HepG2 (cell line): ENCODE measurements at regions not wholly inside any gene's neighbourhood (a gene's known extent, or its start where the extent isn't known, plus 50 kb on each side); places are given as distances from the start of the nearest gene placed in this dataset.

ENCODE experiments used
- ATAC-seq: fragments of 200-7000 bp; cut with Tn5 transposase; 3 replicates; pipeline ENCODE4 v1.9.1; 2020; ENCODE audit warnings: mild to moderate bottlenecking, moderate library complexity
- BruUV-seq: library from RNA; stranded (reverse); fragments of 400-500 nt; replicated peaks from 2 replicates; lab custom pipeline; 2021; lab: Mats Ljungman, UMichigan
- CTCF ChIA-PET: fragments of 300-600 bp; formaldehyde crosslinking; extraction: SDS; loops from one replicate; lab custom pipeline; 2021; ENCODE audit warnings: low total read pairs, inconsistent platforms, low intra/inter-chr PET ratio; lab: Yijun Ruan, JAX
- POLR2A ChIA-PET: fragments of 350-600 bp; sonication (Branson Sonifier 250); formaldehyde crosslinking; loops from one replicate; lab custom pipeline; 2020; ENCODE audit warnings: antibody characterized with exemption, inconsistent platforms; lab: Yijun Ruan, JAX
- DNase-seq: peaks from one replicate; pipeline ENCODE4 v3.0.0-alpha.2; 2015; ENCODE audit warnings: low spot score
- FAIRE-seq: peaks from 3 replicates; lab custom pipeline; 2011; peaks lifted over from hg19 to GRCh38; lab: Jason Lieb, UNC
- H2AFZ ChIP-seq: one replicate; pipeline ENCODE4 v1.6.1; 2011; ENCODE audit warnings: low read length, inconsistent platforms
- H3K27ac ChIP-seq: fragments of 300-600 bp; 3 replicates; pipeline ENCODE4 v1.8.0; 2011; ENCODE audit warnings: mixed run types, mild to moderate bottlenecking, mixed read lengths, low read length, inconsistent platforms; ENCODE audit not compliant: insufficient read depth; ENCODE audit errors: extremely low read length
- H3K27me3 ChIP-seq, 2 experiments: fragments of 200-600 bp in 1 of 2; 2 replicates in 1 of 2; 3 replicates in 1 of 2; pipeline versions ENCODE4 v1.6.0 to v1.8.0; 2011; ENCODE audit warnings: low read length in 2 of 2, mild to moderate bottlenecking in 2 of 2, moderate library complexity in 2 of 2, inconsistent platforms in 1 of 2; ENCODE audit not compliant: insufficient read depth in 2 of 2, control insufficient read depth in 1 of 2
- H3K36me3 ChIP-seq, 2 experiments: fragments of 200-600 bp in 1 of 2; replicated peaks in 1 of 2; 2 replicates in 1 of 2; 3 replicates in 1 of 2; pipeline versions ENCODE4 v1.5.1 to v1.8.0; 2011; ENCODE audit warnings: low read length in 2 of 2, inconsistent platforms in 1 of 2; ENCODE audit not compliant: insufficient read depth in 2 of 2, control insufficient read depth in 1 of 2
- H3K4me1 ChIP-seq: 2 replicates; pipeline ENCODE4 v1.5.1; 2012; ENCODE audit warnings: low read length, inconsistent platforms; ENCODE audit not compliant: insufficient read depth
- H3K4me2 ChIP-seq: 2 replicates; pipeline ENCODE4 v1.6.0; 2011; ENCODE audit warnings: low read depth, low read length, inconsistent platforms
- H3K4me3 ChIP-seq, 3 experiments: fragments of 200-600 bp in 1 of 3; sonication (generic), shearing (Covaris generic) in 1 of 3; replicated peaks in 1 of 3; 2 replicates each; pipeline ENCODE4 v1.5.1; 2011 to 2016; ENCODE audit warnings: low read length in 3 of 3, inconsistent platforms in 2 of 3, low read depth in 2 of 3, mild to moderate bottlenecking in 2 of 3, control low read depth in 1 of 3, mixed read lengths in 1 of 3; ENCODE audit not compliant: insufficient read depth in 1 of 3
- H3K79me2 ChIP-seq: one replicate; pipeline ENCODE4 v1.6.1; 2011; ENCODE audit warnings: low read length, inconsistent platforms; ENCODE audit not compliant: insufficient read depth
- H3K9ac ChIP-seq: 2 replicates; pipeline ENCODE4 v1.6.0; 2011; ENCODE audit warnings: mild to moderate bottlenecking, low read depth, low read length, inconsistent platforms; ENCODE audit not compliant: insufficient read depth
- H3K9me3 ChIP-seq: 2 replicates; pipeline ENCODE4 v1.5.1; 2012; ENCODE audit warnings: mild to moderate bottlenecking, low read length
- H4K20me1 ChIP-seq: 2 replicates; pipeline ENCODE4 v1.6.0; 2011; ENCODE audit warnings: inconsistent platforms, mild to moderate bottlenecking, low read length, moderate library complexity; ENCODE audit not compliant: insufficient read depth
- HOXA9 ChIP-seq: sonication (generic); formaldehyde crosslinking; IDR thresholded peaks from 2 replicates; pipeline ENCODE4 v1.8.1; 2022; ENCODE audit warnings: missing genetic modification reagents, mild to moderate bottlenecking, moderate library complexity, borderline replicate concordance
- ZBTB38 ChIP-seq: sonication (generic); formaldehyde crosslinking; IDR thresholded peaks from 2 replicates; pipeline ENCODE4 v1.5.1; 2020; ENCODE audit warnings: mild to moderate bottlenecking, missing genetic modification reagents
- ZNF251 ChIP-seq: sonication (generic); formaldehyde crosslinking; IDR thresholded peaks from 2 replicates; pipeline ENCODE4 v1.9.0; 2021; ENCODE audit warnings: mild to moderate bottlenecking, missing genetic modification reagents
- ZNF607 ChIP-seq: sonication (generic); formaldehyde crosslinking; IDR thresholded peaks from 2 replicates; pipeline ENCODE4 v1.5.1; 2020; ENCODE audit warnings: missing genetic modification reagents, mild to moderate bottlenecking, borderline replicate concordance
- WGBS: methylation state at CpG from one replicate; pipeline ENCODE4 v1.1.6; 2017; ENCODE audit warnings: low lambda C conversion rate; 5-methylcytosine and 5-hydroxymethylcytosine counted together
- in situ Hi-C: cut with HindIII; loops from 2 replicates; pipeline ENCODE4 v1.10.0; 2017; ENCODE audit warnings: low pct_unique_long_range_greater_than_20kb; ENCODE audit not compliant: extremely low pct_ligation_motif_present
- intact Hi-C: fragments of 100-400 bp; cut with micrococcal nuclease; formaldehyde crosslinking; loops from one replicate; pipeline ENCODE4 v1.10.0; 2022; ENCODE audit not compliant: unreplicated experiment
- TF ChIP-seq, protein P1 (sequence below): sonication (generic); formaldehyde crosslinking; IDR thresholded peaks from 2 replicates; pipeline ENCODE4 v1.5.0; 2020; ENCODE audit warnings: mild to moderate bottlenecking, missing genetic modification reagents, borderline replicate concordance
- TF ChIP-seq, protein P2 (sequence below): sonication (generic); formaldehyde crosslinking; IDR thresholded peaks from 2 replicates; pipeline ENCODE4 v1.4.0; 2020; ENCODE audit warnings: missing genetic modification reagents
- TF ChIP-seq, protein P3 (sequence below): sonication (generic); formaldehyde crosslinking; conservative IDR thresholded peaks from 2 replicates; pipeline ENCODE4 v1.8.0; 2022; ENCODE audit warnings: missing genetic modification reagents
- TF ChIP-seq, protein P4 (sequence below): sonication (generic); formaldehyde crosslinking; IDR thresholded peaks from 2 replicates; pipeline ENCODE4 v1.8.0; 2022; ENCODE audit warnings: mild to moderate bottlenecking, missing genetic modification reagents, moderate library complexity

DNA sequence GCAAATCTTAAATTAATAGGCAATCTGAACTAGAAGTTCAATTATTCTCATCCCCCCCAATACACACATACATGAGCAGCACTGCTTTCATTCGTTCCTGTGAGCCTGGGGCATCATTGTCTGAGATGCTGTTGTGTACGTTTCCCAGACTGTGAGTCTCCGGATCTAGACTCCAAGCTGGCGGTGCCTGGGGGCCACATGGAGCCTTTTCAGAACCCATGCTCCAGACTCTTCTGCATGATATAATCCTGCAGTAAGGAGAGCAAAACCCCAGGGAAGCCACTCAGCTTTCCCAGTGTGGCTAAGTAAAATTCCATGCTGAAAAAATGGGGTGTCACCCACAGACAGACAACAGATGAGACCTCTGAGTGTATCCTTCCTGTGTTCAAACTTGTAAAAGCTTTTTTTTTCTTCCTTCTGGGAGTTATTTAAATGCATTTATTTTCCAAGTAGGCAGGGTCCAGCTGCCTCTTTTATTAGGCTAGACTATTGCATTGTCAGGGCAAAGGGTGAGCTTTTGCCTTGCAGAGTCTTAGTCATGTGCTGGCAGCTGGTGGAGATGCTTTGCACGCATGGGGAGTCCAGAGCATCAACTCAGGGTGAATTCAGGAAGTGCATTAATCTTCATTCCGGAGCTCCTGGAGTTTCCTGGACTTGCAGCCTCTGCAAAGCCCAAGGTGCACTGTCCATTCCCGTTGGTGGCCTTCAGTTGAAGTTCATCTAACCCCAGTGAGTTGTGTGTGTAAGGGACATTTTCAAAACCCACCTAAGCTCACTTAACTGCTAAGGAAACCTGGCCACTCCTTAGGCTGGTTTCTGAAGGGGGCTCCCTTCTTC, 185.7 kb upstream of the ADO start (continued):
- TF ChIP-seq, protein P1, sequence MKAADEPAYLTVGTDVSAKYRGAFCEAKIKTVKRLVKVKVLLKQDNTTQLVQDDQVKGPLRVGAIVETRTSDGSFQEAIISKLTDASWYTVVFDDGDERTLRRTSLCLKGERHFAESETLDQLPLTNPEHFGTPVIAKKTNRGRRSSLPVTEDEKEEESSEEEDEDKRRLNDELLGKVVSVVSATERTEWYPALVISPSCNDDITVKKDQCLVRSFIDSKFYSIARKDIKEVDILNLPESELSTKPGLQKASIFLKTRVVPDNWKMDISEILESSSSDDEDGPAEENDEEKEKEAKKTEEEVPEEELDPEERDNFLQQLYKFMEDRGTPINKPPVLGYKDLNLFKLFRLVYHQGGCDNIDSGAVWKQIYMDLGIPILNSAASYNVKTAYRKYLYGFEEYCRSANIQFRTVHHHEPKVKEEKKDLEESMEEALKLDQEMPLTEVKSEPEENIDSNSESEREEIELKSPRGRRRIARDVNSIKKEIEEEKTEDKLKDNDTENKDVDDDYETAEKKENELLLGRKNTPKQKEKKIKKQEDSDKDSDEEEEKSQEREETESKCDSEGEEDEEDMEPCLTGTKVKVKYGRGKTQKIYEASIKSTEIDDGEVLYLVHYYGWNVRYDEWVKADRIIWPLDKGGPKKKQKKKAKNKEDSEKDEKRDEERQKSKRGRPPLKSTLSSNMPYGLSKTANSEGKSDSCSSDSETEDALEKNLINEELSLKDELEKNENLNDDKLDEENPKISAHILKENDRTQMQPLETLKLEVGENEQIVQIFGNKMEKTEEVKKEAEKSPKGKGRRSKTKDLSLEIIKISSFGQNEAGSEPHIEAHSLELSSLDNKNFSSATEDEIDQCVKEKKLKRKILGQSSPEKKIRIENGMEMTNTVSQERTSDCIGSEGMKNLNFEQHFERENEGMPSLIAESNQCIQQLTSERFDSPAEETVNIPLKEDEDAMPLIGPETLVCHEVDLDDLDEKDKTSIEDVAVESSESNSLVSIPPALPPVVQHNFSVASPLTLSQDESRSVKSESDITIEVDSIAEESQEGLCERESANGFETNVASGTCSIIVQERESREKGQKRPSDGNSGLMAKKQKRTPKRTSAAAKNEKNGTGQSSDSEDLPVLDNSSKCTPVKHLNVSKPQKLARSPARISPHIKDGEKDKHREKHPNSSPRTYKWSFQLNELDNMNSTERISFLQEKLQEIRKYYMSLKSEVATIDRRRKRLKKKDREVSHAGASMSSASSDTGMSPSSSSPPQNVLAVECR = no peak
- no peak for TF ChIP-seq ZNF607 (CRISPR knock-in tag)
- TF ChIP-seq, protein P2, sequence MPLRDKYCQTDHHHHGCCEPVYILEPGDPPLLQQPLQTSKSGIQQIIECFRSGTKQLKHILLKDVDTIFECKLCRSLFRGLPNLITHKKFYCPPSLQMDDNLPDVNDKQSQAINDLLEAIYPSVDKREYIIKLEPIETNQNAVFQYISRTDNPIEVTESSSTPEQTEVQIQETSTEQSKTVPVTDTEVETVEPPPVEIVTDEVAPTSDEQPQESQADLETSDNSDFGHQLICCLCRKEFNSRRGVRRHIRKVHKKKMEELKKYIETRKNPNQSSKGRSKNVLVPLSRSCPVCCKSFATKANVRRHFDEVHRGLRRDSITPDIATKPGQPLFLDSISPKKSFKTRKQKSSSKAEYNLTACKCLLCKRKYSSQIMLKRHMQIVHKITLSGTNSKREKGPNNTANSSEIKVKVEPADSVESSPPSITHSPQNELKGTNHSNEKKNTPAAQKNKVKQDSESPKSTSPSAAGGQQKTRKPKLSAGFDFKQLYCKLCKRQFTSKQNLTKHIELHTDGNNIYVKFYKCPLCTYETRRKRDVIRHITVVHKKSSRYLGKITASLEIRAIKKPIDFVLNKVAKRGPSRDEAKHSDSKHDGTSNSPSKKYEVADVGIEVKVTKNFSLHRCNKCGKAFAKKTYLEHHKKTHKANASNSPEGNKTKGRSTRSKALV (CRISPR knock-in tag) = no peak

DNA sequence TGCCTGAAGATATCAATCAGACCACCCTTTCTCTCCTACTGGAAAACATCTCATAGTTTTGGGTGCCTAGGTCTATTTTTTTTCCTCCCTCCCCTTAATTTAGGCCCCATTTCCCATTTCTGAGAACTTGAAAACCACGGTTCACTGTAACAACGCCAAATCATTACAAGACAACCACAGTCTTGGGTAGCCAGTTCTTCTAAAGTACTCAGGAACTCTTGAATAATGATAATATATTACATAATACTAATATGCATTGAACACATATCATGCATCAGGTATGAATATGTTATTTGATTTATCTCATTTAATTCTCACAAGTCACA, 185.1 kb upstream of the ADO start:
- whole genome bisulfite sequencing = 0% methylated on average over 2 of the region's 2 CpGs

More for the DNA sequence above, 185.1 kb upstream of the ADO start:
- FAIRE-seq (no peak), DNase-seq (no peak), ATAC-seq (no peak)
- in situ Hi-C loops (no loop called here), intact Hi-C loops (no loop called here)
- no peak for TF ChIP-seq HOXA9 (CRISPR knock-in tag)
- no peak for TF ChIP-seq ZBTB38
- TF ChIP-seq, protein P3, sequence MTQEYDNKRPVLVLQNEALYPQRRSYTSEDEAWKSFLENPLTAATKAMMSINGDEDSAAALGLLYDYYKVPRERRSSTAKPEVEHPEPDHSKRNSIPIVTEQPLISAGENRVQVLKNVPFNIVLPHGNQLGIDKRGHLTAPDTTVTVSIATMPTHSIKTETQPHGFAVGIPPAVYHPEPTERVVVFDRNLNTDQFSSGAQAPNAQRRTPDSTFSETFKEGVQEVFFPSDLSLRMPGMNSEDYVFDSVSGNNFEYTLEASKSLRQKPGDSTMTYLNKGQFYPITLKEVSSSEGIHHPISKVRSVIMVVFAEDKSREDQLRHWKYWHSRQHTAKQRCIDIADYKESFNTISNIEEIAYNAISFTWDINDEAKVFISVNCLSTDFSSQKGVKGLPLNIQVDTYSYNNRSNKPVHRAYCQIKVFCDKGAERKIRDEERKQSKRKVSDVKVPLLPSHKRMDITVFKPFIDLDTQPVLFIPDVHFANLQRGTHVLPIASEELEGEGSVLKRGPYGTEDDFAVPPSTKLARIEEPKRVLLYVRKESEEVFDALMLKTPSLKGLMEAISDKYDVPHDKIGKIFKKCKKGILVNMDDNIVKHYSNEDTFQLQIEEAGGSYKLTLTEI (CRISPR knock-in tag) = no peak
- TF ChIP-seq, protein P4, sequence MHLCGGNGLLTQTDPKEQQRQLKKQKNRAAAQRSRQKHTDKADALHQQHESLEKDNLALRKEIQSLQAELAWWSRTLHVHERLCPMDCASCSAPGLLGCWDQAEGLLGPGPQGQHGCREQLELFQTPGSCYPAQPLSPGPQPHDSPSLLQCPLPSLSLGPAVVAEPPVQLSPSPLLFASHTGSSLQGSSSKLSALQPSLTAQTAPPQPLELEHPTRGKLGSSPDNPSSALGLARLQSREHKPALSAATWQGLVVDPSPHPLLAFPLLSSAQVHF (CRISPR knock-in tag) = no peak
- TF ChIP-seq ZNF251 (CRISPR knock-in tag) = no peak
- H4K20me1 ChIP-seq = no peaks in the 10 kb centered on the region
- H2AFZ ChIP-seq = no peak overlapping the region
- H3K4me2 ChIP-seq = no peak overlapping the region
- no peak overlapping the region for H3K9ac ChIP-seq
- H3K27ac ChIP-seq = no peak overlapping the region
- H3K4me1 ChIP-seq = no peaks in the 10 kb centered on the region
- H3K36me3 ChIP-seq = no peaks in the 10 kb centered on the region
- no peaks in the 10 kb centered on the region for H3K9me3 ChIP-seq
- ChIA-PET CTCF (no interaction called here), POLR2A (no interaction called here)
- H3K79me2 ChIP-seq = no peaks in the 10 kb centered on the region
- no TSS peak for BruUV-seq
- H3K4me3 ChIP-seq = no peak overlapping the region
- peaks cover 0 to 1% of the 10 kb centered on the region in 2 experiments; a peak in 1 of 5 replicates for H3K27me3 ChIP-seq
